ENCODE measurements at regions not wholly inside any gene's neighbourhood (a gene's known extent, or its start where the extent isn't known, plus 50 kb on each side); places are given as distances from the start of the nearest gene placed in this dataset.

- Mint-ChIP-seq H3K27me3 (ENCODE audit: insufficient read depth) (no peaks in the 10 kb centered on the region), H3K4me3 (no peak overlapping the region), H3K36me3 (ENCODE audit: low read depth) (peaks cover 22% of the 10 kb centered on the region), H3K27ac (no peak overlapping the region), H3K4me1 (ENCODE audit: low read depth) (no peaks in the 10 kb centered on the region), H3K9me3 (peaks cover 83% of the 10 kb centered on the region)
- TF ChIP-seq CTCF (IDR thresholded peaks at IDR 0.05): no peak
- no peak for DNase-seq
These were observed 182.9 kb upstream of the RGMA start for GRCh38 chr15:93271871-93272270.

GRCh38 chr15:93270937-93271467 lies 182.0 kb upstream of the RGMA start:
- TF ChIP-seq CTCF (IDR thresholded peaks at IDR 0.05): no peak
- H3K27me3 Mint-ChIP-seq (ENCODE audit: insufficient read depth): no peaks in the 10 kb centered on the region
- H3K27ac Mint-ChIP-seq: no peak overlapping the region
- no peak for DNase-seq
- H3K4me1 Mint-ChIP-seq (ENCODE audit: low read depth): no peaks in the 10 kb centered on the region
- H3K36me3 Mint-ChIP-seq (ENCODE audit: low read depth): peaks cover 22% of the 10 kb centered on the region
- H3K9me3 Mint-ChIP-seq: peaks cover 85% of the 10 kb centered on the region
- no peak overlapping the region for H3K4me3 Mint-ChIP-seq

GRCh38 chr15:93268066-93268465 lies 179.1 kb upstream of the RGMA start:
- no peak for TF ChIP-seq CTCF (IDR thresholded peaks at IDR 0.05)
- Mint-ChIP-seq H3K9me3 (peaks cover 91% of the 10 kb centered on the region), H3K27me3 (ENCODE audit: insufficient read depth) (no peaks in the 10 kb centered on the region), H3K4me3 (no peak overlapping the region), H3K4me1 (ENCODE audit: low read depth) (no peaks in the 10 kb centered on the region), H3K27ac (no peak overlapping the region), H3K36me3 (ENCODE audit: low read depth) (peaks cover 22% of the 10 kb centered on the region)
- no peak for DNase-seq

- no peaks in the 10 kb centered on the region for H3K4me1 Mint-ChIP-seq (ENCODE audit: low read depth)
- H3K27ac Mint-ChIP-seq: no peak overlapping the region
- DNase-seq: no peak
- H3K27me3 Mint-ChIP-seq (ENCODE audit: insufficient read depth): no peaks in the 10 kb centered on the region
- H3K9me3 Mint-ChIP-seq: peaks cover 96% of the 10 kb centered on the region
- H3K4me3 Mint-ChIP-seq: no peak overlapping the region
- TF ChIP-seq CTCF (IDR thresholded peaks at IDR 0.05): no peak
- peaks cover 13% of the 10 kb centered on the region for H3K36me3 Mint-ChIP-seq (ENCODE audit: low read depth)
These were observed 177.3 kb upstream of the RGMA start for GRCh38 chr15:93266291-93266690.

- Mint-ChIP-seq H3K4me3 (no peak overlapping the region), H3K36me3 (ENCODE audit: low read depth) (peaks cover 11% of the 10 kb centered on the region), H3K27ac (no peak overlapping the region), H3K9me3 (peaks cover 95% of the 10 kb centered on the region), H3K27me3 (ENCODE audit: insufficient read depth) (no peaks in the 10 kb centered on the region), H3K4me1 (ENCODE audit: low read depth) (no peaks in the 10 kb centered on the region)
- no peak for TF ChIP-seq CTCF (IDR thresholded peaks at IDR 0.05)
- DNase-seq: no peak
These were observed 176.1 kb upstream of the RGMA start for GRCh38 chr15:93265111-93265556.

- Mint-ChIP-seq H3K36me3 (ENCODE audit: low read depth) (no peaks in the 10 kb centered on the region), H3K27ac (no peak overlapping the region), H3K4me1 (ENCODE audit: low read depth) (no peaks in the 10 kb centered on the region), H3K4me3 (no peak overlapping the region), H3K9me3 (peaks cover 94% of the 10 kb centered on the region), H3K27me3 (ENCODE audit: insufficient read depth) (no peaks in the 10 kb centered on the region)
- no peak for DNase-seq
- TF ChIP-seq CTCF (IDR thresholded peaks at IDR 0.05): no peak
These were observed 172.8 kb upstream of the RGMA start for GRCh38 chr15:93261845-93262244.
